ENCODE measurements at regions not wholly inside any gene's neighbourhood (a gene's known extent, or its start where the extent isn't known, plus 50 kb on each side); places are given as distances from the start of the nearest gene placed in this dataset.

- Histone ChIP-seq H3K9me3 (ENCODE audit: control insufficient read depth in 1 of 2, insufficient read depth in 1 of 2, low read length in 2 of 2) (no peaks in the 10 kb centered on the region), H3K27ac (ENCODE audit: low read depth in 1 of 2, low read length in 2 of 2) (no peak overlapping the region), H3K36me3 (ENCODE audit: insufficient read depth, low read length) (no peaks in the 10 kb centered on the region), H3K27me3 (ENCODE audit: control insufficient read depth in 1 of 2, insufficient read depth in 2 of 2, low read length in 2 of 2) (no peaks in the 10 kb centered on the region), H3K4me3 (ENCODE audit: low read length) (no peak overlapping the region), H3K4me1 (ENCODE audit: insufficient read depth, low read length) (no peaks in the 10 kb centered on the region)
- TF ChIP-seq, protein P1, sequence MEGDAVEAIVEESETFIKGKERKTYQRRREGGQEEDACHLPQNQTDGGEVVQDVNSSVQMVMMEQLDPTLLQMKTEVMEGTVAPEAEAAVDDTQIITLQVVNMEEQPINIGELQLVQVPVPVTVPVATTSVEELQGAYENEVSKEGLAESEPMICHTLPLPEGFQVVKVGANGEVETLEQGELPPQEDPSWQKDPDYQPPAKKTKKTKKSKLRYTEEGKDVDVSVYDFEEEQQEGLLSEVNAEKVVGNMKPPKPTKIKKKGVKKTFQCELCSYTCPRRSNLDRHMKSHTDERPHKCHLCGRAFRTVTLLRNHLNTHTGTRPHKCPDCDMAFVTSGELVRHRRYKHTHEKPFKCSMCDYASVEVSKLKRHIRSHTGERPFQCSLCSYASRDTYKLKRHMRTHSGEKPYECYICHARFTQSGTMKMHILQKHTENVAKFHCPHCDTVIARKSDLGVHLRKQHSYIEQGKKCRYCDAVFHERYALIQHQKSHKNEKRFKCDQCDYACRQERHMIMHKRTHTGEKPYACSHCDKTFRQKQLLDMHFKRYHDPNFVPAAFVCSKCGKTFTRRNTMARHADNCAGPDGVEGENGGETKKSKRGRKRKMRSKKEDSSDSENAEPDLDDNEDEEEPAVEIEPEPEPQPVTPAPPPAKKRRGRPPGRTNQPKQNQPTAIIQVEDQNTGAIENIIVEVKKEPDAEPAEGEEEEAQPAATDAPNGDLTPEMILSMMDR (IDR thresholded peaks at IDR 0.05) = no peak
- ChIA-PET CTCF (no interaction called here), POLR2A (no interaction called here)
- H3K4me3 Mint-ChIP-seq = no peak overlapping the region
- no peaks in the 10 kb centered on the region for H3K9me3 Mint-ChIP-seq
- peaks cover 10% of the 10 kb centered on the region for H3K27me3 Mint-ChIP-seq
- no peaks in the 10 kb centered on the region for H3K36me3 Mint-ChIP-seq (ENCODE audit: low read depth)
- H3K27ac Mint-ChIP-seq = no peak overlapping the region
- intact Hi-C loops (cut with DNase I, micrococcal nuclease) = no loop called here
- no peaks in the 10 kb centered on the region for H3K4me1 Mint-ChIP-seq (ENCODE audit: low read depth)
- ATAC-seq (ENCODE audit: poor library complexity) = no peak
- no peak for DNase-seq
These were observed 120.8 kb upstream of the TNR start for GRCh38 chr1:175864183-175864582.

DNA sequence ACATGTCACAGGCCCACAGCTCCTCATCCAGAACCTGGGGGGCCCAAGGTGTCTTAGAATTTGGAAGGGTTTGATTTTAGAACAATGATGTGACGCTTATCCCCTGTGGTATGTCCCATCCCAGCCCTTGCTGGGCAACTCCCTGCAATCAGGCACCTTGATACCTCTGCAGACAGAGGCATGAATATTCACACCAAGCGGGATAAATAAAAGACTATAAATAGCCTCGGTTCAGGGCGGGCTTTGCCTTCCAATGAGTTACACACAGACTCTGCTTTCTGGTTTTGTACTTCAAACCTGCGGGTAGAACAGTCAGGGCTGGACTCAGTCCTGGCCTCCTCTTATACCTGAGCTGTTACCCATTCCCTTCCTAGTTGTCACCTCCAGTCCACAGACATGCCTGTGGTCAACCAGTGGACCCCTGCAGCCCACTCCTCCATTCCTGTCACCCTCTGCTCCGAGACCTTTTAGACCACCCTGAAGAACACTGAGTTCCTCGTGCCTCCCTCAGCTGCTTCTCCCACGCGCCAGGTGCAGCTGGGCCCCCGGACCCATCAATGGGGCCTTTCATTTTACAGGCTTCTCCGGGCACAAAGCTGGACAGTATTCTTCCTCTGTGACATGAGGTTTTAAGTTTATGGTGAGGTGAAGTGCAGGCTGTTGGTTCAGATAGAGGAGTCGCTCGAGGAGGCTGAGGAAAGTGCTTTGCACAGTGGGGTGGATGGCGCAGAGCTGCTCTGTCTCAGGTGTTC is 120.1 kb upstream of the TNR start:
- H3K9me3 Mint-ChIP-seq = no peaks in the 10 kb centered on the region
- Histone ChIP-seq H3K27ac (ENCODE audit: low read depth in 1 of 2, low read length in 2 of 2) (no peak overlapping the region), H3K27me3 (ENCODE audit: control insufficient read depth in 1 of 2, insufficient read depth in 2 of 2, low read length in 2 of 2) (no peaks in the 10 kb centered on the region), H3K4me3 (ENCODE audit: low read length) (no peak overlapping the region), H3K36me3 (ENCODE audit: insufficient read depth, low read length) (no peaks in the 10 kb centered on the region), H3K4me1 (ENCODE audit: insufficient read depth, low read length) (no peaks in the 10 kb centered on the region), H3K9me3 (ENCODE audit: control insufficient read depth in 1 of 2, insufficient read depth in 1 of 2, low read length in 2 of 2) (no peaks in the 10 kb centered on the region)
- no peaks in the 10 kb centered on the region for H3K36me3 Mint-ChIP-seq (ENCODE audit: low read depth)
- ATAC-seq (ENCODE audit: poor library complexity) (no peak), DNase-seq (no peak)
- POLR2A ChIA-PET = no interaction called here
- intact Hi-C loops (cut with DNase I, micrococcal nuclease) = no loop called here
- CTCF ChIA-PET = no interaction called here
- no peak overlapping the region for H3K27ac Mint-ChIP-seq
- peaks cover 10% of the 10 kb centered on the region for H3K27me3 Mint-ChIP-seq
- no peak overlapping the region for H3K4me3 Mint-ChIP-seq
- no peaks in the 10 kb centered on the region for H3K4me1 Mint-ChIP-seq (ENCODE audit: low read depth)
- TF ChIP-seq, protein P1 (IDR thresholded peaks at IDR 0.05) = no peak

GRCh38 chr1:175862408-175862807 is 119.0 kb upstream of the TNR start:
- no peak for DNase-seq
- TF ChIP-seq, protein P1 (IDR thresholded peaks at IDR 0.05) = no peak
- Histone ChIP-seq H3K4me3 (ENCODE audit: low read length) (no peak overlapping the region), H3K36me3 (ENCODE audit: insufficient read depth, low read length) (no peaks in the 10 kb centered on the region), H3K9me3 (ENCODE audit: control insufficient read depth in 1 of 2, insufficient read depth in 1 of 2, low read length in 2 of 2) (no peaks in the 10 kb centered on the region), H3K27ac (ENCODE audit: low read depth in 1 of 2, low read length in 2 of 2) (no peak overlapping the region), H3K4me1 (ENCODE audit: insufficient read depth, low read length) (no peaks in the 10 kb centered on the region), H3K27me3 (ENCODE audit: control insufficient read depth in 1 of 2, insufficient read depth in 2 of 2, low read length in 2 of 2) (peaks cover 0 to under 1% of the 10 kb centered on the region in 2 experiments)
- Mint-ChIP-seq H3K27me3 (peaks cover 15% of the 10 kb centered on the region), H3K36me3 (ENCODE audit: low read depth) (no peaks in the 10 kb centered on the region), H3K4me1 (ENCODE audit: low read depth) (no peaks in the 10 kb centered on the region), H3K4me3 (no peak overlapping the region), H3K27ac (no peak overlapping the region), H3K9me3 (no peaks in the 10 kb centered on the region)
- ChIA-PET POLR2A (no interaction called here), CTCF (no interaction called here)
- no peak for ATAC-seq (ENCODE audit: poor library complexity)
- intact Hi-C loops (cut with DNase I, micrococcal nuclease) = no loop called here
